HG03196 (cell line): ENCODE measurements at regions not wholly inside any gene's neighbourhood (a gene's known extent, or its start where the extent isn't known, plus 50 kb on each side); places are given as distances from the start of the nearest gene placed in this dataset.

Experiments used
- ATAC-seq: cut with Tn5 transposase; IDR thresholded peaks from one replicate; pipeline ENCODE4 v1.9.1; 2021; ENCODE audit not compliant: unreplicated experiment

GRCh38 chr16:65222536-65222935 lies 100.7 kb upstream of the CDH11 start:
- no peak for ATAC-seq

DNA sequence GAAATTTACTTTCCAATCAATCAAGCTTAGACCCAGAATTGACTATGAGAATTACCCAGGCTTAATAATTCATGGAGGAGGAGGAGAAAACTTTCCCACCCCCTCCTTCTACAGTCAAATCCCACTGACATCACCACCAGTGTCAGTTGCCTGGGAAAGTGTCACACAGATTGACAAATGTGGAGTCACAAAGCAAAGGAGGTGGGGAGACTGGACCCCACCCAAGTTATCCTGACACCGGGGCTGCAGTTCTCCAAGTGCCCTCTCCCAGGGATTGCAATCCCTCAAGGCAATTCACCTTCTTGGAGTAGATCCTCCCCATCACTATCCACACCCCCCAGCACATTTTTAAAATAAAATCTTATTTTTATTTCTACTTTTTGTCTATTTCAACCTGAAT lies 100.2 kb upstream of the CDH11 start:
- ATAC-seq: no peak

- ATAC-seq: no peak
Observed at GRCh38 chr16:65219786-65220185, 97.9 kb upstream of the CDH11 start.

DNA sequence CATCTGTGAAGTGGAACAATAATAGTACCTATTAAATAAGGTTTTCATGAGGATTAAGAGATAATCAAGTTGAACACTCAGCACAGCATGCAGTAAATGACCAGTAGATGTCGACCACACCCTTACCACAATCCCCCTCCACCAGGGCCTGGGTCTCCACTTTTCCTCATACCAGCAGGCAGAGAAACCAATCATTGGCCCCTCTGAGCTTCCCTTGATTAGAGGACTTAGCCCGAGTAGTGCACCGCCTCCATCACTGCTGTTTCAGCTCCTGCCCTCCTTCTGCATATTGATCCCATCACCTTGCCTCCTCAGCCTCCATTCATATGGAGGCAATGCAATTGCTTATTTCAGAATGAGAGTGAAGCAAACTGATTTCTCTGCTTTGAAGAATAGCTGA lies 96.5 kb upstream of the CDH11 start:
- no peak for ATAC-seq

GRCh38 chr16:65213866-65214595 lies 92.2 kb upstream of the CDH11 start:
- ATAC-seq: no peak

- no peak for ATAC-seq
Observed at GRCh38 chr16:65212791-65213190, 90.9 kb upstream of the CDH11 start.

GRCh38 chr16:65212240-65212639 lies 90.4 kb upstream of the CDH11 start:
- ATAC-seq: no peak

GRCh38 chr16:65202461-65202860 lies 80.6 kb upstream of the CDH11 start:
- no peak for ATAC-seq

- no peak for ATAC-seq
Observed at GRCh38 chr16:65201511-65201910, 79.6 kb upstream of the CDH11 start.

- ATAC-seq: no peak
Observed at GRCh38 chr16:65200857-65201256, 79.0 kb upstream of the CDH11 start.

- ATAC-seq: no peak
Observed at GRCh38 chr16:65200156-65200773, 78.4 kb upstream of the CDH11 start.

GRCh38 chr16:65196420-65197075 lies 74.7 kb upstream of the CDH11 start:
- ATAC-seq: no peak

GRCh38 chr16:65195998-65196397 lies 74.1 kb upstream of the CDH11 start:
- no peak for ATAC-seq

DNA sequence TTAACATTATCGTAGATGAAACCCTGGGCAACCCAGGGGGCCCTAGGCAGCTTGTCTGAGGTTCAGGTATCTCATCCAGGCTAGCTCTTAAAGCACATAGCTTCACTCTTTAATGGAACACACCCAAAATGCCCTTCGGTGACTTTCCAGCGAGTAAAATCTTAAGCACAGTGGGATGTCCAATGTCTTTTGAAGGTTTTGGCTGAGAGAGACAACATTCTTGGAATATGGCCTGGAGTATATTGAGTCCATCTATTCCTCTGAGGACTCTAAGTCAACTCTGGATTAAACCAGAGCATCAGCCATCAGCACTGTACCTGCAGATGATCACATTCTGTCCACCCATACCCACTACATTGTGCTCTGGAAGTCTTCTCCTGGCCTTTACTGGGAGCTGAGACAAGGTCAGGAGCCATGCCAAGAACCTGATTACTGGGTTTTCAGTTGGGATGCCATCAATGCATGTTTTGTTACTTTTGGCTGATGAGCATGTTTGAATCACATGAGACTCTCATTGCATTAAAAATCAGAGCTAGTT lies 63.4 kb upstream of the CDH11 start:
- ATAC-seq: no peak

- no peak for ATAC-seq
Observed at GRCh38 chr16:65181071-65181561, 59.3 kb upstream of the CDH11 start.

DNA sequence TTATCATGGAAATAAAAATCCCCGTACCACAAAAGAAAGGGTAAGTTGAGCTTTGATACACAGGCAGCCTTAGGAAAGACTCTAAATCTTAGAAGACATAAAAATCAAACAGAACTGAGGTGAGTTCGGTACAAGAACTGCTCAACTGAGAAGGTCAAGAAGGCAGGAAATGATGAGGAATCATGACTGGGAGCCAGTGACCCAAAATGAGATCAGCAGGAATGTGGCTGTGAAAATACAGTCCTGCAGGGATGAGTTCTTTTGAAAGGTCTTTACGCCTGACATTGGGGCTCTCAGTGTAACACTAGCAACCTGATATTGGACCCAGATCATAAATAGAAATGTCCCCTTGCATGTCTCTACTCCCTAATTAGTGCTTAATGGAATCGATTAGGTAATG lies 56.3 kb upstream of the CDH11 start:
- no peak for ATAC-seq

- ATAC-seq: no peak
Observed at GRCh38 chr16:65176603-65177002, 54.7 kb upstream of the CDH11 start.

- ATAC-seq: no peak
Observed at GRCh38 chr16:65172356-65172755, 50.5 kb upstream of the CDH11 start.
